ENCODE measurements at regions not wholly inside any gene's neighbourhood (a gene's known extent, or its start where the extent isn't known, plus 50 kb on each side); places are given as distances from the start of the nearest gene placed in this dataset.
"Not testable (repeated sequence)": the region's sequence is repeated elsewhere in the genome, so short reads cannot be mapped to it uniquely, and the experiment has no call there.

DNA sequence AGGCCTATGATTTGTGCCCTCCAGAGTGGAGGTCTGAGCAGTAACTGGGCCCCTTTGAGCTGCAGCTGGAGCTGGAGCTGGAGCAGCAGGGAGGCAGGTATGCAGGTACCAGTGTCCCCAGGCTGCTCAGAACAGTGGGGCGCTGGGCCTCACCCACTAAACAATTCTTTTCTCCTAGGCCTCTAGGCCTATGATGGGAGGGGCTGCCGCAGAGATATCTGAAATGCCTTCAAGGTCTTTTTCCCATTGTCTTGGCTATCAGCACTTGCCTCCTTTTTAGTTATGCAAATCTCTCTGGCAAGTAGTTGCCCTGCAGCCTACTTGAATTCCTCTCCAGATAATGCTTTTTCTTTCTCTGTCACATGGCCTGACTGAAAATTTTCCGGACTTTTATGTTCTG lies 79.7 kb upstream of the OTUD4 start:
- no peak overlapping the region for H3K4me2 ChIP-seq
- H3K79me2 ChIP-seq (ENCODE audit: insufficient read depth, low read depth): no peaks in the 10 kb centered on the region
- H3K27ac ChIP-seq: no peak overlapping the region
- H4K20me1 ChIP-seq (ENCODE audit: insufficient read depth): no peaks in the 10 kb centered on the region
- H3K9ac ChIP-seq: no peak overlapping the region
- no peaks in the 10 kb centered on the region for H3K27me3 ChIP-seq (ENCODE audit: insufficient read depth, low read depth)
- no peaks in the 10 kb centered on the region for H3K36me3 ChIP-seq (ENCODE audit: insufficient read depth)
- H2AFZ ChIP-seq (ENCODE audit: low read depth): no peak overlapping the region
- no peaks in the 10 kb centered on the region for H3K4me1 ChIP-seq (ENCODE audit: low read depth, poor library complexity, severe bottlenecking)
- H3K4me3 ChIP-seq (IDR thresholded peaks at IDR 0.05; ENCODE audit: insufficient read depth, low read depth, low read length): no peak overlapping the region
- TF ChIP-seq, protein P1, sequence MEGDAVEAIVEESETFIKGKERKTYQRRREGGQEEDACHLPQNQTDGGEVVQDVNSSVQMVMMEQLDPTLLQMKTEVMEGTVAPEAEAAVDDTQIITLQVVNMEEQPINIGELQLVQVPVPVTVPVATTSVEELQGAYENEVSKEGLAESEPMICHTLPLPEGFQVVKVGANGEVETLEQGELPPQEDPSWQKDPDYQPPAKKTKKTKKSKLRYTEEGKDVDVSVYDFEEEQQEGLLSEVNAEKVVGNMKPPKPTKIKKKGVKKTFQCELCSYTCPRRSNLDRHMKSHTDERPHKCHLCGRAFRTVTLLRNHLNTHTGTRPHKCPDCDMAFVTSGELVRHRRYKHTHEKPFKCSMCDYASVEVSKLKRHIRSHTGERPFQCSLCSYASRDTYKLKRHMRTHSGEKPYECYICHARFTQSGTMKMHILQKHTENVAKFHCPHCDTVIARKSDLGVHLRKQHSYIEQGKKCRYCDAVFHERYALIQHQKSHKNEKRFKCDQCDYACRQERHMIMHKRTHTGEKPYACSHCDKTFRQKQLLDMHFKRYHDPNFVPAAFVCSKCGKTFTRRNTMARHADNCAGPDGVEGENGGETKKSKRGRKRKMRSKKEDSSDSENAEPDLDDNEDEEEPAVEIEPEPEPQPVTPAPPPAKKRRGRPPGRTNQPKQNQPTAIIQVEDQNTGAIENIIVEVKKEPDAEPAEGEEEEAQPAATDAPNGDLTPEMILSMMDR (conservative IDR thresholded peaks at IDR 0.05; ENCODE audit: low read depth, low read length): no peak

DNA sequence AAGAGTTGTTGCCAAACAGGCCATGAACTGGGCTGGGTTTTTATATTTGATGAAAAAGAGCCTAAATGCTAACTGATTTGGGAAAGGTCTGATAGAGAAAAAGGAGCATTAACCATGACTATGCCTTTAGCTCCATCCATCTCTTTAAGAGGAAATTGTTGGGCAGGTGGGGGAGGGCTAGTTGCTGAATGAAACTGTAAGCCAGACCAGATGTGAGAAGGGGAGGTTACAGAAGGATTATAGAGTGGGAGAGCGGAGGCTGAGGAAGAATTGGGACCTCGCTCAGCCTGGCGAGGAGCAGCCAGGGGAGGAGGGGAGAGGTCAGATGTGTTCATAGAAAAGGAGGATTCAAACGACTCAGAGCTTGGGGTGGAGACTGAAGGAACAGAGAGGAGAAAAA lies 74.9 kb upstream of the OTUD4 start:
- not testable (repeated sequence) for H3K9ac ChIP-seq; H3K27me3 ChIP-seq (ENCODE audit: insufficient read depth, low read depth); H3K4me3 ChIP-seq (IDR thresholded peaks at IDR 0.05; ENCODE audit: insufficient read depth, low read depth, low read length); H3K36me3 ChIP-seq (ENCODE audit: insufficient read depth); H2AFZ ChIP-seq (ENCODE audit: low read depth); H3K4me2 ChIP-seq; H3K79me2 ChIP-seq (ENCODE audit: insufficient read depth, low read depth); H3K27ac ChIP-seq; H3K4me1 ChIP-seq (ENCODE audit: low read depth, poor library complexity, severe bottlenecking); H4K20me1 ChIP-seq (ENCODE audit: insufficient read depth)

DNA sequence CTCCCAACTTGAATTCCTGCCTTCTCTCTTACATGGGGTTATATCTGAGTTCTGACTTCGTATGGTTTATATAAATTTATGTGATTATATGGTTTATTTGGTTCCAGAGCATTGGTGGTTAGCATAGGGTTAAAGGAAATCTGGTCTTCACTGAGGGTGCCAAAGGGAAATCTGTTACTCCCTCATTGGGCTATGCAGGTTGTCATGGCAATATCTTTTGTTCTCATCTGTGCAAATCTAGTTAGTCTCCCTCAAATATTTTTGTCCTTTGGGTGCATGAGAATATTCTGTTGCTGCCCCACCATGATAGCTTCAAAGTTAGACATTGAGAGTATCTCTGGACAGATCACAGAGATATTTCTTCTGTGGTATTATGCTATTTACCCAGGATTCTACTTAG lies 71.8 kb upstream of the OTUD4 start:
- no peaks in the 10 kb centered on the region for H4K20me1 ChIP-seq (ENCODE audit: insufficient read depth)
- no peaks in the 10 kb centered on the region for H3K27me3 ChIP-seq (ENCODE audit: insufficient read depth, low read depth)
- no peaks in the 10 kb centered on the region for H3K79me2 ChIP-seq (ENCODE audit: insufficient read depth, low read depth)
- no peak overlapping the region for H3K4me2 ChIP-seq
- H3K36me3 ChIP-seq (ENCODE audit: insufficient read depth): no peaks in the 10 kb centered on the region
- H3K4me3 ChIP-seq (IDR thresholded peaks at IDR 0.05; ENCODE audit: insufficient read depth, low read depth, low read length): no peak overlapping the region
- H3K9ac ChIP-seq: no peak overlapping the region
- H2AFZ ChIP-seq (ENCODE audit: low read depth): no peak overlapping the region
- TF ChIP-seq, protein P1 (conservative IDR thresholded peaks at IDR 0.05; ENCODE audit: low read depth, low read length): no peak
- no peak overlapping the region for H3K27ac ChIP-seq
- no peaks in the 10 kb centered on the region for H3K4me1 ChIP-seq (ENCODE audit: low read depth, poor library complexity, severe bottlenecking)

DNA sequence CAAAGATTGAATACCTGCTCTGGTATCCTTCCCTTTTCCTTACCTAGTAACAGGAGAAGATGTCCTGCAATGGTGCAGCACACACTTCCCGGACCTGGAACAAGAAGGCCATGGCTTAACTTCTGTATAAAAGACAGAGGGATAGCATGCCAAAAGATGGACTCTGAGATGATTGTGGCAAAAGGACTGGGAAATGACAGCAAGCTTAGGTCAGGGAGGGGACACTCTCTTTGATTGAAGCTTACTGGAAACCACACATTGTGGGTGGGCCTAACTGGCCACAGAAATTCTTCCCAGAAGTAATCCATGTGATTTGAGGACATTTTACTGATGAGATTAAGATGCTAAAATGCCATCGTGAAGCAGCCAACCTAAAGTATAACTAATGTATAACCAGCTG lies 71.0 kb upstream of the OTUD4 start:
- Histone ChIP-seq H3K79me2 (ENCODE audit: insufficient read depth, low read depth) (no peaks in the 10 kb centered on the region), H3K4me1 (ENCODE audit: low read depth, poor library complexity, severe bottlenecking) (no peaks in the 10 kb centered on the region), H3K27me3 (ENCODE audit: insufficient read depth, low read depth) (no peaks in the 10 kb centered on the region), H4K20me1 (ENCODE audit: insufficient read depth) (no peaks in the 10 kb centered on the region), H3K4me3 (IDR thresholded peaks at IDR 0.05; ENCODE audit: insufficient read depth, low read depth, low read length) (no peak overlapping the region), H3K4me2 (no peak overlapping the region), H3K27ac (no peak overlapping the region), H3K36me3 (ENCODE audit: insufficient read depth) (no peaks in the 10 kb centered on the region), H2AFZ (ENCODE audit: low read depth) (no peak overlapping the region), H3K9ac (no peak overlapping the region)
- TF ChIP-seq, protein P1 (conservative IDR thresholded peaks at IDR 0.05; ENCODE audit: low read depth, low read length): no peak

DNA sequence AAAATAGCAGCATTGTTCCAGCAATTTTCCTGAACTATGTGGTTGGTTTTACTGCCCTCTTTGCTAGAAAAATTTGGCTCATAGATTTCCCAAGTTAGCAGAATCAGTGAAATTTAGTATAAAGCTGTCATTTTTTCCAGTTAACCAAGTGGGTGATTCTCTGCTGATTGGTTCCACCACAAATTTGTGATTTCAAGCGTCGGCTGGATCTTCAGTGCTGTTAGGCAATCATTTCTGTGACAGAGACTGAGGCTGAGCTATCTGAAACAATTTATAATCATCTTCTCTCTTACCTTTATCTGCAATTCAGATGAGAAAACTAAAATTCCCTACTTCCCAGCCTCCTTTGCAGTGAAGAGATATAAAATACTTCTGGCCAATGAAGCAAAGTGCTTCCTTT lies 68.6 kb upstream of the OTUD4 start:
- TF ChIP-seq, protein P1 (conservative IDR thresholded peaks at IDR 0.05; ENCODE audit: low read depth, low read length): no peak
- H3K27me3 ChIP-seq (ENCODE audit: insufficient read depth, low read depth): no peaks in the 10 kb centered on the region
- H4K20me1 ChIP-seq (ENCODE audit: insufficient read depth): no peaks in the 10 kb centered on the region
- H3K4me1 ChIP-seq (ENCODE audit: low read depth, poor library complexity, severe bottlenecking): no peaks in the 10 kb centered on the region
- no peaks in the 10 kb centered on the region for H3K36me3 ChIP-seq (ENCODE audit: insufficient read depth)
- no peak overlapping the region for H3K27ac ChIP-seq
- H3K4me2 ChIP-seq: no peak overlapping the region
- no peak overlapping the region for H3K9ac ChIP-seq
- H2AFZ ChIP-seq (ENCODE audit: low read depth): no peak overlapping the region
- H3K79me2 ChIP-seq (ENCODE audit: insufficient read depth, low read depth): no peaks in the 10 kb centered on the region
- H3K4me3 ChIP-seq (IDR thresholded peaks at IDR 0.05; ENCODE audit: insufficient read depth, low read depth, low read length): no peak overlapping the region
